Activated CD8-positive, alpha-beta memory T cell treated with anti-CD3 and anti-CD28 coated beads, Interleukin-2, amount 50 U/mL, for 48 hours (primary cell): ENCODE measurements at regions not wholly inside any gene's neighbourhood (a gene's known extent, or its start where the extent isn't known, plus 50 kb on each side); places are given as distances from the start of the nearest gene placed in this dataset.

ENCODE experiments used
- DNase-seq: peaks from one replicate; pipeline ENCODE4 v3.0.0-alpha.2; 2020

DNA sequence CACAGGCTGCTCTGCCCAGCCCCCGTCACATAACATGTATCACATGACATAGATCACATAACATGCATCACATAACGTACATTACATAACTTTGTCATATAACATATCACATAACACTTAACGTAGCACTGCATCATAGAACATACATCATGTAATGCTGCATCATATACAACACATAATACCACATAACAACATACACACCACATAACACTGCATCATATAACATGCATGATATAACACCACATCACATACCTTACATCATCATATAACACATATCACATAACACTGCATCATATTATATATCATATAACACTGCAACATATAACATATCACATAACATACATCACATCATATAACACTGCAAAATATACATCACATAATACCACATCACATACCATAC, 83.8 kb downstream of the AXIN2 start:
- DNase-seq, result no peak

- DNase-seq, result no peak
Observed at GRCh38 chr17:65474660-65475059, 86.8 kb downstream of the AXIN2 start.

DNA sequence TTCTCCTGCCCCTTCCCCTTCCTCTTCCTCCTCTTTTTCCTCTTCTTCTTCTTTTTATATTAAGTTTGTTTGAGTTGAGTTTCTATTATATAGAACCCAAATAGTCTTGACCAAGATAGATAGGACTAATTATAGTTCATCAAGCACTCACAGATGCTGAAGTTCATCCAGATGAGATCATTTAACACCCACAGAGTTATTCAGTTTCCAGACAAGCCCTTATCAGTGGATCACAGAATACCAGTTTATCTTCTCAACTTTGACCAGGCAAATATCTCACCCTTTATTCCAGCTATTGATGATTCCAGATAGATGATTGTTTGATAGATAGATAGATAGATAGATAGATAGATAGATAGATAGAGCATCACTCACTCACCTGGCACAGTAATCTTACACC, 87.5 kb downstream of the AXIN2 start:
- DNase-seq, result no peak

DNA sequence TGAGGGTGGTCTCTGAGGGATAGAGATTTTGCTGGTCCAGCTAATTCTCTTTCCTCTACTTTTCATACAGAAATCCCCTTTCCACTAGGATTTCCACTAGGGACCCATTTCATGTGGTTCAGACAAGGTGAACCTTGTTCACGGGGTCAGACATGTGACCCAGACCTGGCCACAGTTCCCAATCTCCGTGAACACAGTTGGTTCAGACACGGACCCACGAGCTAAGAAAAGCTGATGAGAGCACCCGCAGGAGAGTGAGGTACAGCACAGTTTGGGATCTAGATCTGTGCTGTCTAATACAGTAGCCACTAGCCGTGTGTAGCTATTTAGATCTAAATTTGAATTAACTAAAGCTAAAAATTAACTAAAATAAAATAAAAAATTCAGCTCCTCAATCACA, 88.1 kb downstream of the AXIN2 start:
- no peak for DNase-seq

GRCh38 chr17:65472666-65473309, 88.7 kb downstream of the AXIN2 start:
- DNase-seq, result no peak

GRCh38 chr17:65470783-65471182, 90.7 kb downstream of the AXIN2 start:
- no peak for DNase-seq

DNA sequence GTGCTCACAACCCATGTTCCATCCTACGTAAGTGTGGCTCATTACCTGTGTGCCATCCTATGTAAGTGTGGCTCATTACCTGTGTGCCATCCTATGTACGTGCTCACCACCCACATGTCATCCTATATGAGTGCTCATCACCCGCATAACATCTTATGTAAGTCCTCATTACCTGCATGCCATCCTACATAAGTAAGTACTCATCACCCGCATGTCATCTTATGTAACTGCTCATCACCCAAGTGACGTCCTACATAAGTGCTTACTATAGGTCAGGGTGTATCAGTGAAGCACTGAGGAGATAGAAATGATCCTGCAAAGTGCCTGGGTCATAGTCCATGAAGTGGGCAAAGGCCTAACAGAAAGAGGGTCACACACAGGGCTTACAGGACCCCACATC, 93.1 kb downstream of the AXIN2 start:
- DNase-seq, result no peak

GRCh38 chr17:65467156-65467555, 94.3 kb downstream of the AXIN2 start:
- DNase-seq, result no peak

DNA sequence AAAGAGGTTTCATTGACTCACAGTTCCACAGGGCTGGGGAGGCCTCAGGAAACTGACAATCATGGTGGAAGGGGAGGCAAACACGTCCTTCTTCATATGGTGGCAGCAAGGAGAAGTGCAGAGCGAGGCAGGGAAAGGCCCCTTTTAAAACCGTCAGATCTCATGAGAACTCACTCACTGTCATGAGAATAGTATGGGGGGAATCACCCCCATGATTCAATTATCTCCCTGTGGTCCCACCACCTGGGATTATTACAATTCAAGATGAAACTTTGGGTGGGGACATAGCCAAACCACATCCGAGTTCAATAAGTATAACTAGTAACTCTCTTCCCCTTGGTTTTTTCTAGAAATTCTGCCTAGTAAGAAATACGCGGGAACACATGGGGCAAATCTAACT, 94.9 kb downstream of the AXIN2 start:
- DNase-seq, result no peak

DNA sequence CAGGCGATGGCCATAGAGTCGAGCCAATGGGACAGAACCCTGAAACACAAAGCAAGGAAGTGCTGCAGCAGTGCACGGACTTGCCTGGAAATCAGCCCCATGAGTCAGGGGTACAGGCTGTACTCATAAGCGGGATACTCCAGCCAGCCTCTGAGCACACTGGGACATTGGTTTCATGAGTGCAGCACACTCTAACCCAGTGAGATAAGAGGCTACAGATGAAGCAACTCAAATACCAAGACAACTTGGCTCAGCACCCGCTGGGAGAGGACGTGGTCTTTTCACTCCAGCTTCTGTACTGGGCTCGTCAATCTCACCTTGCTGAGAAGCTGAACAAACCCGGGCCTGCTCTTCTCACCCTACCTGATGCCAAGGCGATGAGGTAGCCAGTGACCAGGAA, 98.2 kb downstream of the AXIN2 start:
- no peak for DNase-seq

DNA sequence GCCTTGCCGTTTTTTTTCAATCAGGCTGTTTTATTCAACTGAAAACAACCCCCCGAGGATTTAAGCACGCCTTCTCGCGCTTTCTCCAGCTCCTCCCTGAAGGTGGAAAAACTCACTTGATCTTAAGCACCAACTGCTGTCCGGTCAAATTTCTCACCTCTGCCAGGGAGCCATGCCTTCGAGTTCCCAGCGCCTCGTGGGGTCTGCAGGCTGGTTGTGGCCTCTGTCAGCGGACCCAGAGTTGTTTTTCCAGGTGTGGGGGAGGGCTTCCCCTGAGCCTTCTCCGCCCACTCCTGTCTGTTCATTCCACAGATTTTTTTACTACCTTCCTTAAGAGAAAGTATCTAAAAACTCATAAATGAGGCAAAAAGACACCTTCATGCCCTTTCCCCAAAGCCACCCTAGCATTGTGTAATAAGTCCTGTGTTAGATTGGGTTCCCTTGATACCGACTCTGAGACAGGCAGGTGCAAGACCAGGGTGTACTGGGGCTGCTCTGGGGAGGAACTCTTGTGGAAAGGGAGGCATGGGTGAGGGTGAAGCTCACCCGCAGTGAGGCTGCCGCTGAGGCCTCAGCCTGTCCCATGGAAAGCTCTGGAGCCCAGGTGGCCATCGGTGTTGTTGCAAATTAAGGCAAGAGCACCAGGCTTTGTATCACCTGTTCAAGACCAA, 101.6 kb downstream of the AXIN2 start:
- no peak for DNase-seq

- DNase-seq, result no peak
Observed at GRCh38 chr17:65457635-65458257, 103.7 kb downstream of the AXIN2 start.

DNA sequence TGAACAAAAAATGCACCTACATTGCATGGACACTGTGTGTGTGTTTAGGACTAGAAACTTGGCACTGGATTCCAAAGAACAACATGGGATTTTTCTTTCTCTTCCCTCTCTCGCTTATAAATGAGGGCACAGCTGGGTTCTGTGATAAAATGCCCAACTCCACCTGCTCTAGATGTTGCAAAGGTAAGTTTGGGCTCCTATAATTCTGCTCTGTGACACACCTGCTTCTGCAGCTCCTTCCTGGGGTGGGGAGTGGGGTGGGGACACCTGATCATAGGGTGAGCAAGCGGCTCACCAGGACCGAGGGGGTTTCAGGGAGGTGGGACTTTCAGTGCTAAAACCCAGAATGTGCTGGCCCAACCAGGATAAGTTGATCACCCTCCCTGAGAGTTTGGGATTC, 104.3 kb downstream of the AXIN2 start:
- DNase-seq, result no peak

- DNase-seq, result no peak
Observed at GRCh38 chr17:65456368-65457151, 104.9 kb downstream of the AXIN2 start.

GRCh38 chr17:65455972-65456343, 105.5 kb downstream of the AXIN2 start:
- DNase-seq, result no peak

DNA sequence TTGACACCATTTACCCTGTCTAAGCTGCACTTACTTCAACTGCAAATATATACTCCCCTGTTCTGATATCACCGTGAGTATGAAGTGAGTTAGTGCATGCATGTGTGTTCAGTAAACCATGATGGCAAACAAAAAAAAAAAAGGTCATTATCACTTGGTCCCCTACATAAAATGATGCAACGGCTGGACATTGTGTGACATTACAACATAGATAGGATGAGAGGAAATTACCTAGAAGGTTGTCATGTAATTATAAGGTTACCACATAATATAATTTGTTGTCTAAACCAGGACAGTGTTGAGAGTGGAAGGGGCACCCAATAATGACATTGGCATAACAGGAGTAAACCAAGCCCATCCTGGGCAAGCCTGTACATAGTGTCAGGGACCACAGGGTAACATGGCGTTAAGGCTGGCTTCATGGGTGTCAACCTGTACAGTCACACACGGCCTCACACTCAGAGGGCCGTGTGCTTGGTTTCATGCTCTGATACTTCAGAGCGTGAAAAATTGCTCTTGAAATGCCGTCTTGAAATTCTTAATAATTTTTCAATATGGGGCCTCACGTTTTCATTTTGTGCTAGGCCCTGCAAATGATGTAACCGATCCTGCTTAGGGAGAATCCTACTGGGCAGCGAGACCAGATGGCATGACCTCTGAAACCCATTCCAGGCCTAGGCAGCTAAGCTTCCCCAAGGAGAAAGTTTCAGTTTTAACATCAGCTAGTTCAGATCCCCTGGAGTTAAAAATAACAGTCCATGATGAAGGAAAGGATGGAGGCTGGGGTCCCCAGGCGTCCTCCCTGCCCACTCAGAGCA, 106.1 kb downstream of the AXIN2 start:
- DNase-seq, result no peak

- no peak for DNase-seq
Observed at GRCh38 chr17:65453204-65453931, 108.1 kb downstream of the AXIN2 start.

DNA sequence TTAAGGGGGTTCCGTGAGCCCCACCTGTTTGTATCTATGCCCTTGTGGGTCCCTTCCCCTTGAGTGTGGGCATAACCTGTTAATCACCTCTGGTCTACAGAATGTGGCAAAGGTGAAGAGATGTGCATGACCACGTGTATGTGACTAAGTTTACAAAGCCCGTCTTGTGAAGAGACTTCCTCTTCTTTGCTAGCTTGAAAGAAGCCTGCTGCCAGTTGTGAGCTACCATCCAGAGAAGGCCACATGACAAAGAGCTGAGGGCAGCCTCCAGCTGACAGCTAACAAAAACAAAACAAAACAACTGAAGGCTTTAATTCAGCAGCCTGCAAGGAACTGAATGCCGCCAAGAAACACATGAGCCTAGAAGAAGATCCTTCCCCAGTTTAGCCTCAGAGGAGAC, 112.0 kb downstream of the AXIN2 start:
- no peak for DNase-seq

GRCh38 chr17:65447823-65448222, 113.6 kb downstream of the AXIN2 start:
- no peak for DNase-seq

DNA sequence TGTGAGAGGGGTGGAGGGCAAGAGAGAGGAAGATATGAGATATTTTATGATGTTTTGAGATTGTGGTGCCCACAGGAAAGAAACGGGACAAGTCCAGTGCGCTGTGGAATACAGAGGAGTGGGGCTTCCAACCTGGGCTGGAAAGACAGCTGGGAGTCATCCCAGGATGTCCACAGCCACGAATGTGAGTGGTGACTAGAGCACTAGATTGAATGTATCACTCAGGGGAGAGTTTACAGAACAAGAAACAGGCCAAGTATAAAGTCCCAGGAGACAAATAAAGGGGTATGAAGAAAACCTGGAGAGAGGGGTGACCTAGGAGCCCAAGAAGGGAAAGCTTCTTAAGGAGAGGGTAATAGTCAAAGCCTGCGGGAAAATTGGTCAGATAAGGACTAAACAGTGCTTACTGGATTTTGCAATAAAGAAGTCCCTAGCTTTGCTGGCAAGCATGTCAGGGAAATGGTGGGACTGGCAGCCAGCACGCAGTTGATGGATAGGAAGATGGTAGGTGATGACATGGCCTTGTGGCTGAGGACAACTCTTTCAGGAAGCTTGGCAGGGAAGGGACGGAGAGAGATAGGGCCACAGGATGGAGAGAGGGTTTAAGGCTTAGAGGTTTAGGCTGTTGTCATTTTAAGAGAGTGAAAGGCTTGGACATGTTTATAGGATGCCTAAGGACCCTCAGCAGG, 114.5 kb downstream of the AXIN2 start:
- DNase-seq, result no peak

DNA sequence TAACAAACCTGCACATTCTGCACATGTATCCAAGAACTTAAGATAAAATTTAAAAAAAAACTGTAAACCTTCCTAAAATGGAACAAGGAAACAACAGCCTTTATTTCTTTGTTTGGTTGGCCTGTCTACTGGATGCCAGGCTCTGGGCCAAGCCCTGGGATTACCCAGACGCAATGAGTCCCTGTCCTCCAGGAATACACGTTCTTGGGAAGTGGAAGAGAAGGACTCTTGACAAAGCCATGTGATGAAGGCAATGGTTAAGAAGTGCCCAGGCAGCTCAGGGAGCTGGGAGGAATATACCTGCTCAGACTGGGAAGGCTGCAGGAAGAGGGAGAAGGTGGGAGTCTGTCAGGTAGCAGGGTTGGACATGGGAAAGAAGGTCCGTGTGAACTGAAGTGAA, 115.4 kb downstream of the AXIN2 start:
- DNase-seq, result no peak

- no peak for DNase-seq
Observed at GRCh38 chr17:65444049-65444448, 117.4 kb downstream of the AXIN2 start.
